ENCODE measurements at regions not wholly inside any gene's neighbourhood (a gene's known extent, or its start where the extent isn't known, plus 50 kb on each side); places are given as distances from the start of the nearest gene placed in this dataset.
A peak's percentile ranks its signal among the peaks of the same experiment; 100 is the strongest.

- H3K4me1 ChIP-seq, result no peaks in the 10 kb centered on the region
- intact Hi-C loops (cut with DNase I; ENCODE audit: low total_unique reads) (no loop called here), in situ Hi-C loops (cut with MboI; ENCODE audit: low sequenced_read_pairs in 4 of 4) (no loop called here)
- no peak overlapping the region for H3K4me3 ChIP-seq
- H3K9me3 ChIP-seq, result no peaks in the 10 kb centered on the region
- H3K27ac ChIP-seq, result no peak overlapping the region
- H3K36me3 ChIP-seq, result no peaks in the 10 kb centered on the region
- DNase-seq (no peak), ATAC-seq (no peak)
- no peak for TF ChIP-seq CTCF (IDR thresholded peaks at IDR 0.05 in 4 of 5, conservative IDR thresholded peaks at IDR 0.05 in 1 of 5)
- no peak for TF ChIP-seq POLR2A (IDR thresholded peaks at IDR 0.05)
- no peaks in the 10 kb centered on the region for H3K27me3 ChIP-seq
Observed at GRCh38 chr1:117747605-117748004, 141.8 kb downstream of the TENT5C start.

- no peak for ATAC-seq
- in situ Hi-C loops (cut with MboI; ENCODE audit: low sequenced_read_pairs in 4 of 4), result loop anchor here in 2 of 4 donors (5.0 to 25.0 kb wide), 3 partner anchors 214 to 689 kb away; partner anchors contain the start of gene TTF2 (in 1 of the 2)
- no peak for DNase-seq
Observed at GRCh38 chr1:117751321-117751720, 145.5 kb downstream of the TENT5C start.

GRCh38 chr1:117752661-117753060 lies 146.8 kb downstream of the TENT5C start:
- intact Hi-C loops (cut with DNase I; ENCODE audit: low total_unique reads), result loop anchor here (10.0 kb wide), 3 partner anchors 388 to 688 kb away; partner anchors contain the start of genes MAN1A2, TRIM45 and TTF2
- DNase-seq (no peak), ATAC-seq (no peak)
- Histone ChIP-seq H3K27ac (no peak overlapping the region), H3K9me3 (no peaks in the 10 kb centered on the region), H3K4me1 (peaks cover 0 to 5% of the 10 kb centered on the region in 2 donors), H3K27me3 (no peaks in the 10 kb centered on the region), H3K4me3 (no peak overlapping the region), H3K36me3 (no peaks in the 10 kb centered on the region)
- TF ChIP-seq POLR2A (IDR thresholded peaks at IDR 0.05), result no peak
- in situ Hi-C loops (cut with MboI; ENCODE audit: low sequenced_read_pairs in 4 of 4), result loop anchor here in 2 of 4 donors (5.0 to 25.0 kb wide), 3 partner anchors 215 to 690 kb away; partner anchors contain the start of gene TTF2 (in 1 of the 2)

More at GRCh38 chr1:117751321-117751720, 145.5 kb downstream of the TENT5C start:
- TF ChIP-seq POLR2A (IDR thresholded peaks at IDR 0.05), result no peak
- TF ChIP-seq CTCF (IDR thresholded peaks at IDR 0.05 in 4 of 5, conservative IDR thresholded peaks at IDR 0.05 in 1 of 5), result no peak
- H3K4me3 ChIP-seq, result no peak overlapping the region
- H3K36me3 ChIP-seq, result no peaks in the 10 kb centered on the region
- intact Hi-C loops (cut with DNase I; ENCODE audit: low total_unique reads), result loop anchor here (10.0 kb wide), 3 partner anchors 387 to 687 kb away; partner anchors contain the start of genes MAN1A2, TRIM45 and TTF2
- H3K27ac ChIP-seq, result no peak overlapping the region
- peaks cover 0 to 5% of the 10 kb centered on the region in 2 donors for H3K4me1 ChIP-seq
- no peaks in the 10 kb centered on the region for H3K27me3 ChIP-seq
- no peaks in the 10 kb centered on the region for H3K9me3 ChIP-seq

GRCh38 chr1:117753232-117753631 lies 147.4 kb downstream of the TENT5C start:
- no peak overlapping the region for H3K4me3 ChIP-seq
- intact Hi-C loops (cut with DNase I; ENCODE audit: low total_unique reads) (loop anchor here (10.0 kb wide), 3 partner anchors 388 to 688 kb away; partner anchors contain the start of genes MAN1A2, TRIM45 and TTF2), in situ Hi-C loops (cut with MboI; ENCODE audit: low sequenced_read_pairs in 4 of 4) (loop anchor here in 2 of 4 donors (5.0 to 25.0 kb wide), 3 partner anchors 216 to 691 kb away; partner anchors contain the start of gene TTF2 (in 1 of the 2))
- DNase-seq (no peak), ATAC-seq (no peak)
- H3K27ac ChIP-seq, result peak overlapping the region in 2 of 4 donors; percentile 55 to 68
- H3K36me3 ChIP-seq, result no peaks in the 10 kb centered on the region
- H3K9me3 ChIP-seq, result no peaks in the 10 kb centered on the region
- peaks cover under 1 to 5% of the 10 kb centered on the region in 2 donors for H3K4me1 ChIP-seq
- H3K27me3 ChIP-seq, result no peaks in the 10 kb centered on the region
- TF ChIP-seq POLR2A (IDR thresholded peaks at IDR 0.05), result no peak

- TF ChIP-seq POLR2A (IDR thresholded peaks at IDR 0.05) (no peak), CTCF (IDR thresholded peaks at IDR 0.05 in 4 of 5, conservative IDR thresholded peaks at IDR 0.05 in 1 of 5) (no peak)
- Histone ChIP-seq H3K4me3 (peak overlapping the region; percentile 32 to 63 (median 42)), H3K27me3 (no peaks in the 10 kb centered on the region), H3K9me3 (no peaks in the 10 kb centered on the region), H3K27ac (peak overlapping the region in 3 of 4 donors; percentile 52 to 68 (median 55)), H3K36me3 (no peaks in the 10 kb centered on the region), H3K4me1 (peaks cover 4 to 5% of the 10 kb centered on the region in 2 donors)
- intact Hi-C loops (cut with DNase I; ENCODE audit: low total_unique reads) (loop anchor here (1.0 to 10.0 kb wide), 6 partner anchors 67 to 689 kb away; partner anchors contain the start of genes MAN1A2, TRIM45 and TTF2), in situ Hi-C loops (cut with MboI; ENCODE audit: low sequenced_read_pairs in 4 of 4) (loop anchor here in 2 of 4 donors (5.0 to 25.0 kb wide), 3 partner anchors 216 to 691 kb away; partner anchors contain the start of gene TTF2 (in 1 of the 2))
- DNase-seq (no peak), ATAC-seq (peak; percentile 45 to 52)
Observed at GRCh38 chr1:117753652-117754051, 147.8 kb downstream of the TENT5C start.

All from gastrocnemius medialis (tissue), 4 donors.